Lower leg skin (tissue), 3 donors: ENCODE measurements at regions not wholly inside any gene's neighbourhood (a gene's known extent, or its start where the extent isn't known, plus 50 kb on each side); places are given as distances from the start of the nearest gene placed in this dataset.

Source experiments
- CTCF ChIP-seq, 3 donors: fragments of 450-650 bp; IDR thresholded peaks; one replicate each; pipeline ENCODE4 v1.5.1; 2016; ENCODE audit warnings: antibody characterized with exemption in 3 of 3, mild to moderate bottlenecking in 3 of 3, moderate library complexity in 2 of 3
- POLR2A ChIP-seq, 2 donors: fragments of 450-650 bp; IDR thresholded peaks; one replicate each; pipeline ENCODE4 v1.6.1; 2016 to 2017; ENCODE audit warnings: antibody characterized with exemption in 2 of 2, mild to moderate bottlenecking in 1 of 2, moderate library complexity in 1 of 2

GRCh38 chr3:160134454-160134853 is 90.8 kb upstream of the C3orf80 start:
- no peak for TF ChIP-seq CTCF (IDR thresholded peaks at IDR 0.05)
- TF ChIP-seq POLR2A (IDR thresholded peaks at IDR 0.05): no peak
